DOHH2 (cell line): ENCODE measurements at regions not wholly inside any gene's neighbourhood (a gene's known extent, or its start where the extent isn't known, plus 50 kb on each side); places are given as distances from the start of the nearest gene placed in this dataset.

ENCODE experiments used
- CTCF ChIP-seq: fragments of 200-600 bp; sonication (generic); IDR thresholded peaks from one replicate; pipeline ENCODE4 v1.5.1; 2014; ENCODE audit warnings: antibody characterized with exemption, mild to moderate bottlenecking, low read depth, low read length; ENCODE audit not compliant: poor library complexity, severe bottlenecking
- EZH2phosphoT487 ChIP-seq: fragments of 200-600 bp; sonication (generic); IDR thresholded peaks from 2 replicates; pipeline ENCODE4 v1.6.1; 2017; ENCODE audit warnings: borderline replicate concordance, mild to moderate bottlenecking, antibody characterized with exemption, low read length, moderate library complexity, mixed read lengths

GRCh38 chr17:73697872-73698271, 53.6 kb upstream of the SDK2 start:
- no peak for TF ChIP-seq CTCF
- no peak for TF ChIP-seq EZH2phosphoT487
